SU-DHL-6 (cell line): ENCODE measurements at regions not wholly inside any gene's neighbourhood (a gene's known extent, or its start where the extent isn't known, plus 50 kb on each side); places are given as distances from the start of the nearest gene placed in this dataset.

Source experiments
- H2AFZ ChIP-seq: fragments of 200-600 bp; sonication (generic); 2 replicates; pipeline ENCODE4 v1.6.1; 2014; ENCODE audit warnings: low read depth, mild to moderate bottlenecking, moderate library complexity, mixed read lengths, antibody characterized with exemption, low read length; ENCODE audit not compliant: severe bottlenecking
- H3F3A ChIP-seq: fragments of 200-600 bp; shearing (Covaris generic); 2 replicates; pipeline ENCODE4 v1.6.0; 2016; ENCODE audit warnings: antibody characterized with exemption, mild to moderate bottlenecking; ENCODE audit not compliant: insufficient read depth
- H3K27ac ChIP-seq: fragments of 200-600 bp; sonication (generic); 2 replicates; pipeline ENCODE4 v1.5.1; 2016; ENCODE audit warnings: low read depth, mild to moderate bottlenecking, low read length, moderate library complexity, mixed read lengths
- H3K27me3 ChIP-seq: fragments of 200-600 bp; sonication (generic), shearing (Covaris generic); 2 replicates; pipeline ENCODE4 v1.6.0; 2014; ENCODE audit warnings: mild to moderate bottlenecking, low read length
- H3K36me3 ChIP-seq: fragments of 200-600 bp; sonication (generic); 2 replicates; pipeline ENCODE4 v1.6.1; 2014; ENCODE audit warnings: mild to moderate bottlenecking, low read length, mixed read lengths
- H3K4me2 ChIP-seq: fragments of 300-600, 200-600 bp; shearing (Covaris generic), sonication (generic); 2 replicates; pipeline ENCODE4 v1.6.0; 2014; ENCODE audit warnings: low read length, low read depth, mild to moderate bottlenecking; ENCODE audit not compliant: poor library complexity, severe bottlenecking
- H3K4me3 ChIP-seq: fragments of 200-600 bp; sonication (generic); 2 replicates; pipeline ENCODE4 v1.5.1; 2014; ENCODE audit warnings: antibody characterized with exemption, low read length, mild to moderate bottlenecking, mixed read lengths; ENCODE audit not compliant: insufficient read depth, poor library complexity, severe bottlenecking
- H3K79me2 ChIP-seq: fragments of 200-600 bp; sonication (generic); 2 replicates; pipeline ENCODE4 v1.6.1; 2014; ENCODE audit warnings: mild to moderate bottlenecking, low read length, moderate library complexity; ENCODE audit not compliant: insufficient read depth
- H3K9ac ChIP-seq: fragments of 200-600 bp; sonication (generic); 2 replicates; pipeline ENCODE4 v1.7.0; 2014; ENCODE audit warnings: mild to moderate bottlenecking, low read length
- H3K9me2 ChIP-seq: fragments of 200-600 bp; sonication (generic); replicated peaks from 2 replicates; pipeline ENCODE4 v1.6.1; 2014; ENCODE audit warnings: low read length; ENCODE audit not compliant: insufficient read depth
- H3K9me3 ChIP-seq: fragments of 200-600 bp; sonication (generic); 2 replicates; pipeline ENCODE4 v1.6.1; 2014; ENCODE audit warnings: low read length, mixed read lengths; ENCODE audit not compliant: insufficient read depth
- H4K20me1 ChIP-seq: fragments of 200-600 bp; sonication (generic); 2 replicates; pipeline ENCODE4 v1.6.1; 2014; ENCODE audit warnings: low read depth, mild to moderate bottlenecking, antibody characterized with exemption, low read length, moderate library complexity, mixed read lengths
- EZH2phosphoT487 ChIP-seq: fragments of 200-600 bp; sonication (generic), shearing (Covaris generic); conservative IDR thresholded peaks from 2 replicates; pipeline ENCODE4 v1.6.1; 2018; ENCODE audit warnings: mild to moderate bottlenecking, antibody characterized with exemption, low read length, moderate library complexity, mixed read lengths
- TF ChIP-seq, protein P1 (sequence below): fragments of 200-600 bp; sonication (generic); IDR thresholded peaks from one replicate; pipeline ENCODE4 v1.5.1; 2017; ENCODE audit warnings: antibody characterized with exemption, mild to moderate bottlenecking, low read length, moderate library complexity; ENCODE audit not compliant: insufficient read depth, poor library complexity, severe bottlenecking

DNA sequence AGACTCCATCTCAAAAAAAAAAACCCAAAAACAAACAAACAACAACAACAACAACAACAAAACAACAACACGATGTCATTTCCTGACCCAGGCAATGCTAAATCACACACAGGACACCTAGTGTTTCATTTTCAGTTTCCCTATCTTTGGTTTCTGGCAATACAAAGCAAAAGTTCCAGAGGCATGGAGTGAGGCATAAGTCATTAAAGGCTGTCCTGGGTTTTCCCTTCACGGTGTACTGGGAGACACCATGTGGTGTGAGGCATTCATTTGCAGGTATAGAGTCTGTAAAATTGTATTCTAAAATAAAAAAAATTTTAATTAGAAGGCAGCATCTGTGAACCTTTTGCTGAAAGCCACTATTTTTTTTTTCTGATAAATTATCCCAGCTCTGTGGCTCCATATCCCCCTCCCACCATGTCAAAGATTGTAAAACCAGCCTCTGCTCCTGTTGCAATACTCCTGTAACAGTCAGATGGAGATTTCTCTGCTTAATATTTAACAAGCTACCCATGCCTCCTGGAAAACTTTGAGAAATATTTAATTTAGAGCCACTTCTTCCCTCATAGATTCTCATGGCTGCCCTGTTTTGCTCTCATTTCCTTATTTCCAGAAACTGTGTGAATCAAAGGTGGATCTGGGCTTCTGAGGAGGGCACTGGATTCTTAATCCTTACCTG is 324.6 kb downstream of the MCTP2 start:
- Histone ChIP-seq H3K4me2 (no peak overlapping the region), H4K20me1 (no peaks in the 10 kb centered on the region), H3K9me3 (no peaks in the 10 kb centered on the region), H3F3A (no peaks in the 10 kb centered on the region), H3K4me3 (no peak overlapping the region), H3K9ac (no peak overlapping the region), H3K79me2 (no peaks in the 10 kb centered on the region), H3K27me3 (no peaks in the 10 kb centered on the region), H2AFZ (no peak overlapping the region), H3K36me3 (no peaks in the 10 kb centered on the region), H3K9me2 (no peaks in the 10 kb centered on the region), H3K27ac (no peak overlapping the region)
- TF ChIP-seq, protein P1, sequence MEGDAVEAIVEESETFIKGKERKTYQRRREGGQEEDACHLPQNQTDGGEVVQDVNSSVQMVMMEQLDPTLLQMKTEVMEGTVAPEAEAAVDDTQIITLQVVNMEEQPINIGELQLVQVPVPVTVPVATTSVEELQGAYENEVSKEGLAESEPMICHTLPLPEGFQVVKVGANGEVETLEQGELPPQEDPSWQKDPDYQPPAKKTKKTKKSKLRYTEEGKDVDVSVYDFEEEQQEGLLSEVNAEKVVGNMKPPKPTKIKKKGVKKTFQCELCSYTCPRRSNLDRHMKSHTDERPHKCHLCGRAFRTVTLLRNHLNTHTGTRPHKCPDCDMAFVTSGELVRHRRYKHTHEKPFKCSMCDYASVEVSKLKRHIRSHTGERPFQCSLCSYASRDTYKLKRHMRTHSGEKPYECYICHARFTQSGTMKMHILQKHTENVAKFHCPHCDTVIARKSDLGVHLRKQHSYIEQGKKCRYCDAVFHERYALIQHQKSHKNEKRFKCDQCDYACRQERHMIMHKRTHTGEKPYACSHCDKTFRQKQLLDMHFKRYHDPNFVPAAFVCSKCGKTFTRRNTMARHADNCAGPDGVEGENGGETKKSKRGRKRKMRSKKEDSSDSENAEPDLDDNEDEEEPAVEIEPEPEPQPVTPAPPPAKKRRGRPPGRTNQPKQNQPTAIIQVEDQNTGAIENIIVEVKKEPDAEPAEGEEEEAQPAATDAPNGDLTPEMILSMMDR, result no peak
- no peak for TF ChIP-seq EZH2phosphoT487

DNA sequence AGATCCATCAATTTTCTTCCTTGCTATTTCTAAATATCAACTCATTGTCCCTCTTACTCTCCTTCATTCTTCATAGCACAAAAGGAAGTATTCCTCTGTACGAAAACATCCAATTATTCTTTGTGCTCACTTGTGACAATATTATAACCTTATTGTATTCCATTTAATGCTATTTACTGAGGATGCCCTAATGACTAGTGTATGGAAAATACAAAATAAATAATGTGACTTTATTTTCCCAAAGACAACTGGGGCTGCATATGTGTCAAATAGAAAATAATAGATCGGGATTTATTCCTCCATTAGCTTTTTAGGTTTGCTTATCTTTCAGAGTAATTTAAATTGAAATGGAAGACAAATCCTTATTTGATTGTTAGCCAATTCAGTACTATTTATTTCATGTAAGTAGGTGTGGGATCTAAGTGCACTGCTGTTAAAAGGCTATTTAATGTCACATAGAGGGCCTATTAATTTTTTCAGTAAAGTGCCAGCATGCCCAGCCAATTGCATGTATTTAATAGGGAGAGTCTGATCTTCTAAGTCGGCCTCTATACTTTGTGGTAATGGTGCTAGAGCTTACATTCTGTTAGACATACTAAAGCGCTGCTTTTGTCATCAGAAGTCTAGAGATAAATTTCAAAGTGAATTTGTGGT is 329.8 kb downstream of the MCTP2 start:
- no peaks in the 10 kb centered on the region for H3K79me2 ChIP-seq
- TF ChIP-seq, protein P1, result no peak
- no peak for TF ChIP-seq EZH2phosphoT487
- no peak overlapping the region for H3K27ac ChIP-seq
- no peaks in the 10 kb centered on the region for H3K36me3 ChIP-seq
- H3K9me3 ChIP-seq, result no peaks in the 10 kb centered on the region
- no peak overlapping the region for H3K4me2 ChIP-seq
- H3F3A ChIP-seq, result no peaks in the 10 kb centered on the region
- no peaks in the 10 kb centered on the region for H3K27me3 ChIP-seq
- H4K20me1 ChIP-seq, result no peaks in the 10 kb centered on the region
- H2AFZ ChIP-seq, result no peak overlapping the region
- H3K9me2 ChIP-seq, result no peaks in the 10 kb centered on the region
- no peak overlapping the region for H3K4me3 ChIP-seq
- no peak overlapping the region for H3K9ac ChIP-seq

DNA sequence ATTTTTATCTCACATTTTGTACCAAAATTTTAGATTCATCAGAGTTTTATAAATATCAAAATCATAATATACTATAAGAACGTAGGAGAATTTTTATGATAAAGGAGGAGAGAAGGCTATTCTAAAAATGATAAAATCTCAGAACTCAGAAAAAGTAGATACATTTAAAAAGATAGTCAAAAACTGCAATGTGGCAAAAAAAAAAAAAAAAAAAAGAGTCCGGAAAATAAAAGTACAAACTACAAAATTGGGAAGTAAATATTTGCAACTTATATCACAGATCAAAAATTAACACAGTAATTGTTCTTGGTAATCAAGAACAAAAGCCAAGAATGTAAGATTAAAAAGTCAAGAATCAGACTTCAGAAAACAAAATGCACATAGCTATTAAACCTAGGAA is 332.1 kb downstream of the MCTP2 start:
- H3K27ac ChIP-seq, result no peak overlapping the region

More for the DNA sequence above, 332.1 kb downstream of the MCTP2 start:
- no peak overlapping the region for H3K4me3 ChIP-seq
- no peaks in the 10 kb centered on the region for H3F3A ChIP-seq
- H3K36me3 ChIP-seq, result no peaks in the 10 kb centered on the region
- H3K9ac ChIP-seq, result no peak overlapping the region
- H2AFZ ChIP-seq, result no peak overlapping the region
- no peaks in the 10 kb centered on the region for H3K27me3 ChIP-seq
- no peak for TF ChIP-seq EZH2phosphoT487
- TF ChIP-seq, protein P1, result no peak
- no peak overlapping the region for H3K4me2 ChIP-seq
- no peaks in the 10 kb centered on the region for H4K20me1 ChIP-seq
- no peaks in the 10 kb centered on the region for H3K9me2 ChIP-seq
- H3K79me2 ChIP-seq, result no peaks in the 10 kb centered on the region
- H3K9me3 ChIP-seq, result no peaks in the 10 kb centered on the region
